ENCODE measurements at regions not wholly inside any gene's neighbourhood (a gene's known extent, or its start where the extent isn't known, plus 50 kb on each side); places are given as distances from the start of the nearest gene placed in this dataset.

DNA sequence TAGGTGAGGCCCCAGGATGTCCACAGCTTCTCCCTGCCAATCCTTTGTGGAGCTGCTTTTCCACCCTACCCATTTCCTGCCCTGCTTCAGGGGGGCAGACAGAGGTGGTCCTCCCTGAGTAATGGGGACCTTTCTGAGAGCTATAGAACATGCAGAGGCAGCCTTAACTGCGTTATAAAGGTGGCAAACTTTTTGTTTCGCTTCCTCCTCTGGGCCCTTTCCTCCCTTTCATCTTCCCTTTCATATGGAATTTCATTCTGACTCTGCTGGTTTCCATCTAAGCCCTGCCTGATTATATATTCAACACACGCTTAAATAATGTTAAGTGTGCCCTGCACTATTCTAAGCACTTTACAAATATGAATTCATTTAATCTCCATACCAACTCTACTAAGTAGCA, 169.3 kb upstream of the E2F8 start:
- TF ChIP-seq, protein P1, sequence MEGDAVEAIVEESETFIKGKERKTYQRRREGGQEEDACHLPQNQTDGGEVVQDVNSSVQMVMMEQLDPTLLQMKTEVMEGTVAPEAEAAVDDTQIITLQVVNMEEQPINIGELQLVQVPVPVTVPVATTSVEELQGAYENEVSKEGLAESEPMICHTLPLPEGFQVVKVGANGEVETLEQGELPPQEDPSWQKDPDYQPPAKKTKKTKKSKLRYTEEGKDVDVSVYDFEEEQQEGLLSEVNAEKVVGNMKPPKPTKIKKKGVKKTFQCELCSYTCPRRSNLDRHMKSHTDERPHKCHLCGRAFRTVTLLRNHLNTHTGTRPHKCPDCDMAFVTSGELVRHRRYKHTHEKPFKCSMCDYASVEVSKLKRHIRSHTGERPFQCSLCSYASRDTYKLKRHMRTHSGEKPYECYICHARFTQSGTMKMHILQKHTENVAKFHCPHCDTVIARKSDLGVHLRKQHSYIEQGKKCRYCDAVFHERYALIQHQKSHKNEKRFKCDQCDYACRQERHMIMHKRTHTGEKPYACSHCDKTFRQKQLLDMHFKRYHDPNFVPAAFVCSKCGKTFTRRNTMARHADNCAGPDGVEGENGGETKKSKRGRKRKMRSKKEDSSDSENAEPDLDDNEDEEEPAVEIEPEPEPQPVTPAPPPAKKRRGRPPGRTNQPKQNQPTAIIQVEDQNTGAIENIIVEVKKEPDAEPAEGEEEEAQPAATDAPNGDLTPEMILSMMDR (IDR thresholded peaks at IDR 0.05; ENCODE audit: unreplicated experiment) = no peak
- no peaks in the 10 kb centered on the region for H3K9me3 Mint-ChIP-seq (ENCODE audit: unreplicated experiment)
- H3K27ac Mint-ChIP-seq (ENCODE audit: unreplicated experiment) = no peak overlapping the region
- no peaks in the 10 kb centered on the region for H3K36me3 Mint-ChIP-seq (ENCODE audit: low read depth, unreplicated experiment)
- DNase-seq (ENCODE audit: low spot score) = no peak
- peaks cover 4% of the 10 kb centered on the region for H3K27me3 Mint-ChIP-seq (ENCODE audit: unreplicated experiment)
- no peaks in the 10 kb centered on the region for H3K4me1 Mint-ChIP-seq (ENCODE audit: unreplicated experiment)
- H3K4me3 Mint-ChIP-seq (ENCODE audit: unreplicated experiment) = no peak overlapping the region

DNA sequence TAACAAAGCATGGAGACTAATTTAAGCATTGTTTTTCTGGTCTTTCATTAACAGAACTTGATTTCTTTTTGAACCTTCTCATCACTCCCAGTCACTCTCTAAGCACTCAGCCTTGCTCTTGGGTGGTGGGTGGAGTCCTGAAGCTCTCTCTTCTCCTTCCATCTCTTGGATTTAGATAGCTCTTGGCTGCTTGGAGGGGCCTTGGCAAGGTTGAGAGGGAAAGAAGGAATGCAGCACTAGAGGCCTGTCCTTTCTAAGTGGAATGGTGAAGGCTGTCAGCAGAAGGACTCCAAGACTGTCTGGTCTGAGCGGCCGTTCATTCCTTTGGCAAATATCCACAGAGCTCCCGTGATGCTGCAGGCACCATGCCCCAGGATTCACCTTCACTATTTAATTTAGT, 168.6 kb upstream of the E2F8 start:
- Mint-ChIP-seq H3K4me1 (ENCODE audit: unreplicated experiment) (no peaks in the 10 kb centered on the region), H3K36me3 (ENCODE audit: low read depth, unreplicated experiment) (no peaks in the 10 kb centered on the region), H3K4me3 (ENCODE audit: unreplicated experiment) (no peak overlapping the region), H3K9me3 (ENCODE audit: unreplicated experiment) (no peaks in the 10 kb centered on the region), H3K27ac (ENCODE audit: unreplicated experiment) (no peak overlapping the region), H3K27me3 (ENCODE audit: unreplicated experiment) (peaks cover 4% of the 10 kb centered on the region)
- no peak for DNase-seq (ENCODE audit: low spot score)
- TF ChIP-seq, protein P1 (IDR thresholded peaks at IDR 0.05; ENCODE audit: unreplicated experiment) = no peak

DNA sequence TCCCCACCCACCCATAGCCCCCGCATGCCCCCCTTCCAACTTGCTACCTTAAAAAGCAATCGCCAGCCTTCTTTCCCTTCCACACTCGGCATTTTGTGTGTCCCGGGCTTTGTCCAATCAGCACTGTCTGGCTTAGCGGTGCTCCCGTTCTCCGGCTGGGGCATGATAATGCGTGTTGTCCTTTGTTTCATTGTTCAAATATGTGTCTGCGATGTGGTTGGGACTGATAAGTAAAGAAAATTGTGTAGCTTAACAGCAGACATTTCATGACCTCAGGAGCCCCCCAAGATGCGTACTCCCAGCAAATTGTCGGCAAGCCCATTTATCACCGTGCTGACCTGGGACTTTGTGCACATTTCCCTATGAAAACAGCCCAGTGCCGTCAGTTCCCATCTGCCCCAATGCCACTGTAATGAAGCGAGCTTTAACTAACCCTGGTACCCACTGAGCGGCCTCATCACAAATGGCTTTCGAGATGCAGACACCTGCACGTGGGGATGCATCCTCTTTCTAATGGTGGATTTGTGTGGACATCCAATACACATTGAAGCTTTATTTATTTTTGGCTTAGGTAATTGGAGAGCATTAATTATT, 167.0 kb upstream of the E2F8 start:
- H3K36me3 Mint-ChIP-seq (ENCODE audit: low read depth, unreplicated experiment) = no peaks in the 10 kb centered on the region
- no peaks in the 10 kb centered on the region for H3K9me3 Mint-ChIP-seq (ENCODE audit: unreplicated experiment)
- peaks cover 3% of the 10 kb centered on the region for H3K27me3 Mint-ChIP-seq (ENCODE audit: unreplicated experiment)
- no peak overlapping the region for H3K4me3 Mint-ChIP-seq (ENCODE audit: unreplicated experiment)
- TF ChIP-seq, protein P1 (IDR thresholded peaks at IDR 0.05; ENCODE audit: unreplicated experiment) = no peak
- H3K27ac Mint-ChIP-seq (ENCODE audit: unreplicated experiment) = no peak overlapping the region
- no peaks in the 10 kb centered on the region for H3K4me1 Mint-ChIP-seq (ENCODE audit: unreplicated experiment)
- DNase-seq (ENCODE audit: low spot score) = no peak

DNA sequence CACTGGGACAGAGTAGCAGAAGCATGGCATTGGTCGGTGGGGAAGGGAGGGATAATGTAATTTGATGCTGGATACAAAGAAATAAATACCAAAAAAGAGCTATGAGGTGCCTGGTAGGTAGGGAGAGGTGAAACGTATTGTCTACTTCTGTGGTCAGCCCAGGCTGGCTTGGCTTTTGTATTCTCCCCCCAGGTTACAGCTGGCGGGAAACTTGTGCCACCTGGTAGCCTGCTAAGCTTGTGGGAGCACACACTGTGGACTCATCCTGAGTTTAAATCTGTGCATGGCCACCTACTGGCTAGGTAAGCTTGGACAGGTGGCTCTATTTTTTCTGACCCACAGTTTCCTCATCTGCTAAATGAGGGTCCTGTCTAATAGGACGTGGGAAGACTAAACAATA, 165.2 kb upstream of the E2F8 start:
- no peak for DNase-seq (ENCODE audit: low spot score)
- TF ChIP-seq, protein P1 (IDR thresholded peaks at IDR 0.05; ENCODE audit: unreplicated experiment) = no peak
- Mint-ChIP-seq H3K4me1 (ENCODE audit: unreplicated experiment) (no peaks in the 10 kb centered on the region), H3K27me3 (ENCODE audit: unreplicated experiment) (peaks cover 3% of the 10 kb centered on the region), H3K36me3 (ENCODE audit: low read depth, unreplicated experiment) (no peaks in the 10 kb centered on the region), H3K4me3 (ENCODE audit: unreplicated experiment) (no peak overlapping the region), H3K9me3 (ENCODE audit: unreplicated experiment) (no peaks in the 10 kb centered on the region), H3K27ac (ENCODE audit: unreplicated experiment) (no peak overlapping the region)

DNA sequence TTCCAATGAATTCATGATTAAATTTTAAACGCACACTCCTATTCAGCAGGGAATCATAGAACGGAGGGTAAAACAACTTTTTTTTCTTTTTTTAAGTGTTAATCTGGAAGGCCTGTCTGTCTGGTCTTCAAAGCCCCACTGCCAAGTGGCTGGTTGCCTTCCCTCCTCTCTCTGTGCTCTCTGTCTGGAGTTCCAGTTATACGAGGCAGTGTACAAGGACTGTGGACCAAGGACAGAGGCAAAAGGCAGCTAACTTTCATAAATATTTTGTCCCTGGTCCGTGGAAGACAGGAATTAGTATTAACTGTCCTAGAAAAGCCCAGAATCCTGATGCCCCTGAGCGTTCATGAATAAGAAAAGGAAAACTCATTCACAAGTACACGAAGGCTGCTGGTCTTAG, 164.0 kb upstream of the E2F8 start:
- no peak overlapping the region for H3K4me3 Mint-ChIP-seq (ENCODE audit: unreplicated experiment)
- H3K36me3 Mint-ChIP-seq (ENCODE audit: low read depth, unreplicated experiment) = no peaks in the 10 kb centered on the region
- H3K27ac Mint-ChIP-seq (ENCODE audit: unreplicated experiment) = no peak overlapping the region
- TF ChIP-seq, protein P1 (IDR thresholded peaks at IDR 0.05; ENCODE audit: unreplicated experiment) = no peak
- DNase-seq (ENCODE audit: low spot score) = no peak
- no peaks in the 10 kb centered on the region for H3K4me1 Mint-ChIP-seq (ENCODE audit: unreplicated experiment)
- H3K9me3 Mint-ChIP-seq (ENCODE audit: unreplicated experiment) = no peaks in the 10 kb centered on the region
- H3K27me3 Mint-ChIP-seq (ENCODE audit: unreplicated experiment) = peaks cover 3% of the 10 kb centered on the region
